Left ventricle myocardium superior (tissue), 1 donor: ENCODE measurements at regions not wholly inside any gene's neighbourhood (a gene's known extent, or its start where the extent isn't known, plus 50 kb on each side); places are given as distances from the start of the nearest gene placed in this dataset.
"Not testable (repeated sequence)": the region's sequence is repeated elsewhere in the genome, so short reads cannot be mapped to it uniquely, and the experiment has no call there.

Experiments used
- ATAC-seq: fragments of 200-7000 bp; cut with Tn5 transposase; one replicate; pipeline ENCODE4 v1.9.1; 2020; ENCODE audit warnings: mild to moderate bottlenecking, moderate library complexity
- DNase-seq: peaks from one replicate; pipeline ENCODE4 v3.0.0-alpha.2; 2020
- intact Hi-C: fragments of 100-400 bp; cut with micrococcal nuclease; formaldehyde crosslinking; loops from one replicate; pipeline ENCODE4 v1.11.0; 2022
- donor health status: DM: no; HTN: yes; CAD: no; lungs with severe emphysema.

DNA sequence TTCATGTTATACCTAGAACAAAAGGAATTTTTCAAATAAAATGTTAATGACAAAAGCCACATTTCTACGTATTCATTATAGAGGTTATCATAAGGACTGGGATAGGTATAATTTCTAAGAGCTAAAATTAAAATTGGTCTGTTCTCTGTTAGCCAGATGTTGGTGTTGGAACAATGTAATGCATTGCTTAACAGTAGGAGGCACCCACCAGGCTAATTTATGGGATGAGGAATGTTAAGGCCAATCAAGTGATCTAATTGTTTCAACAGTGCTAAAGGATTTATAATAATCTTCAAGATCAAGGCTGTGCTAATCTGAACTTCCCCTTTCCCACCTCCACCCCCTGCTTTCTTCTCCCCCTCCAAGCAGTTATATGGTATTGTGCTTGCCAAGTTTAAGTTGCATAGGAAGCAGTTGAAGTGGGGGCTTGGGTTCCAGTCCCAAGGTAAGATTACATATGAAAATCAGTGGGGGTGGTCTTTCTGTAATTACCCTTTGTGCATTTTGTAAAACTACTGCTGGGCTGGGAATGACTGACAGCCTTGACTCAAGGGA, 89.2 kb upstream of the BACH2 start:
- intact Hi-C loops = no loop called here
- DNase-seq = no peak
- no peak for ATAC-seq

DNA sequence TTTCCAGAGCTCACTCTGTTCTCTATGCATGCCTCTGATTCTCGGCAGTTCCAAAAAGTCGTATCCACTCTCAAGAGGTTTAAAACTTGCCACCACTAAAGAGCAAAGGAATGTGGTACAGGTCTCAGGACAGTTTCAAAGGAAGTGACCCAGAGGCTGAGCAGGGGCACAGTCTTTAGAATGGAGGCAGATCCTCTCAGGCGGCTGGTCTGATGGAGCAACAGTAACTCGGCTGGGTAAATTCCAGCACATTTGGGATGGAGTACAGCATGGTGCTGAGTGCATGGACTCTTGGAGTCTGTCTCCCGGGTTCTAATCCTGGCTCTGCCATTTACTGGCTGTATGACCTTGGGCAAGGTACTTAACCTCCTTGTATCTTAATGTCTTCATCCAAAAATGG, 88.1 kb upstream of the BACH2 start:
- ATAC-seq (no peak), DNase-seq (no peak)
- intact Hi-C loops = no loop called here

DNA sequence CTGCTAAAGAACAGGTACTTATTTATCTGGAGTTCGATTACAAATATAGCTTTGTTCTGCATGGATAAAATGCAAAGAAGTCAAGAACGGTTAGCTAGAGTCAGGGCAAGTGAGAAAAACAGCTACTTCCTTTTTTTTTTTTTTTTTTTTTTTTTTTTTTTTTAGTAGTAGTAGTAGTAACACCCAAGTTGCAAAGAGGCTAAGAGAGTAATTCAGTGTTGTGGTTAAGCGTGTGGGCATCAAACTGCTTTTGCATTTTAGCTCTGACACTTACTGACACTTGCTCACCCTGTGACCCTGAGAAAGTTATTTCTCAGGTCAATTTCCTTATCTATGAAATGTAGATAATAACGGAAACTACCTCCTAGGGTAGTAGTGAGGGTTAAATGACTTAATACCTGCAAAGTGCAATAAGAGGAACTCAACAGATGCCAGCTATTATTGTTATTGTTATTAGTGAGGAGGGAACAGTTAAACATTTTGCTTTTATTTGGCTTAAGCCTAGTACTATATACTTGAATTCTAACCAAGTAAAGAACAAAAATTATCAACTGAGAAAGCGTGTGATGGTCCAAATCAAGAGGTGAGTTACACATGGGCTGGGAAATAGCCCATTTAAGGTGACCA, 86.7 kb upstream of the BACH2 start:
- intact Hi-C loops = no loop called here
- ATAC-seq = no peak
- no peak for DNase-seq

- DNase-seq = no peak
- intact Hi-C loops = no loop called here
- ATAC-seq = no peak
Measured at GRCh38 chr6:90382760-90383159, 86.1 kb upstream of the BACH2 start.

DNA sequence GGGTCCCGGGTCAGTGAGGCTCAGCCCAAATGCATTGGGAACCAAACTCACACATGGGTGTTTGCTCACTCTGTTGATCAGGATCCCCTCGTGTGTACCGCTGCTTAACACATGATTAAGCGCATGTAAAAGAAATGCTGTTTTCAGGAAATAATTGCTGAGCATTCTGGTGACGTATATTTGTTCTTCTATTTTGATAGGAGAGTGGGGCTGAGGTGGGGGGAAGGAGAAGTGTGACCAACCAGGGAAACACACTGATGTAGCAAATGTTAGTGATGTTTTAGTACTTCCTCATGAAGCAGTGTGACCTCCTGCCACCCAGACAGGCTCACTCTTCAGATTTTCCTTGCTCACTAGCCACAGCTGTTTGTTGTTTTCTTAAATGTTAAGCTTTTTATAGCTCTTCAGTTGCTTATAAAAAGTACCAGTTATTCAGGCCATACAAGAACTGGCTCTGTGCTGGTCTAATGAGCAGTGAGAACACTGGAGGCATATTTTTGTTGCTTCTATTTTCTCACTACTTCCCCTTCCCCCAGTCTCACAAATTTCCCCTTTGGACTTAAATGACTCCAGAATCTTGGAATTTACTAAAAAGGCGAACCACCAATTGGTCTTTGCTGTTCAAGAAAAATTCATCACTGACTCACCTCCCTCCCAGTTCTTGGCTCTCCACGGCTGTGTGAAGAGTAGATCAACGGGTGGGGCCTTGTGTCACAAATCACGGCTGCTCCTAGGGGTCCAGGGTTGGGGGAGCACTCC, 79.2 kb upstream of the BACH2 start:
- no peak for ATAC-seq
- intact Hi-C loops = no loop called here

GRCh38 chr6:90374201-90374600, 77.6 kb upstream of the BACH2 start:
- intact Hi-C loops = no loop called here
- no peak for ATAC-seq
- DNase-seq = no peak

More for the DNA sequence above, 79.2 kb upstream of the BACH2 start:
- no peak for DNase-seq

GRCh38 chr6:90372885-90373284, 76.2 kb upstream of the BACH2 start:
- DNase-seq (no peak), ATAC-seq (no peak)
- intact Hi-C loops = no loop called here

DNA sequence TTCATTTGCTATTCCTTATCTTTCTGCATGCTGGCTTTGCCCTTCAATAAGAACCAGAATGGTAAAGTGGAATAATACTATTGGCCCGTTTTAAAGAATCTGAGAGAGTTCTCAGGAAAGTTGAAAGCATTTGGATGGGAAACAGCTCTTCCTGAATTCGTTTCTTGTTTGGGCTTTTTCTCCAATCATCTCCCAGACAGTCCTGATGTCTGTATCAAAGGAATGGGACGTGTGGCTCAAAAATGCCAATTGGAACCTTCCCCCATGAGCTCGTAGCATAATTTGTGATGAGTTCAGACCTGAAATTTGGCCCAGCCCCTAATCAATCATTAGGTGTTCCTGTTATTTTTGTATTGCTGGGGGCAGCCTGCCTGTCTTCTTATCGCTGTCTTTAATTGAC, 75.8 kb upstream of the BACH2 start:
- ATAC-seq (no peak), DNase-seq (no peak)
- intact Hi-C loops = no loop called here

DNA sequence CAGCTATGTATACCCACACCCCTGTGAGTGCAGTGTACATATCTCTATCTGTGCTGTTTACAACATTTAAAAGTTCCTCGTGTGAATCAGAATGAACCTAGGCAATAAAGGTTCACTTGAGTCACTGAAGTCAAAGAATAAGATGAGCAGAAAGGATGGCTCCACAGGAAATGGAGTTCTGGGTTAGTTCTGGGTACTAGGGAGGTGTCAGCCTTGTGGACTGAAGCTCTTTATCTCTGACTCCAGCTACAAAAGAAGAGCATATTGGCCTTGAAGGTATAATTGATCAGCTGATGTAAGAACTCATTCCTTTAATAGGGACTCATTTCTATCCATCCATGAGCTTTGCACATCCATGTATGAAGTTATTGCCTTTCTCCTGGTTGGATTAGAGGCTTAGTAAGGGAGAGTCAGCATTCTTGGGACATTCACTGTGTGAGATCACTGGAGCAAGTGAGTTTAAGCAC, 73.9 kb upstream of the BACH2 start:
- no peak for ATAC-seq
- intact Hi-C loops = no loop called here
- no peak for DNase-seq

- intact Hi-C loops = no loop called here
- DNase-seq = no peak
- no peak for ATAC-seq
Measured at GRCh38 chr6:90369651-90370050, 73.0 kb upstream of the BACH2 start.

DNA sequence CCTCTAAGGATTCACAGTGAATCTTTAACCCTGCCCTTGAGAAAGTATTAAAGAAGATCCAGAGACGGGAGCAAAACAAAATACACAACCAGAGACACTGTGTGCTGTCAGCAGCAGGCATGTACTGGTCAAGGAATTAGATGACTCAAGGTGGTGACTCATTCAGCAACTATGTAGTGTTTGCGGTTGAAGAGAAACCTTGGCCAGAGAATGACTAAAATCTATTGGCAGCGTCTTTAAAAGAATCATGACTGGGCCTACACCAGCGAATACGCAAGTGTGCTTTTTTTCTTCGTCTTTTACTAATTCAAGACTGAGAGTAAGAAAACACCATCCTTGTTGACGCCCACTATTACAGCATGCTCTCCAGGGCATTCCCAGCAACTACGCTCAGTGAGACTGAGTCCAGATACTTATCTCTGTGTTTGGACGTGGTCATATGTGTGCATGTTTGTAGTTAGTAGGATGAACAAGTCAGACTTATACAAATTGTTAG, 72.4 kb upstream of the BACH2 start:
- ATAC-seq (peak; percentile 98), DNase-seq (peak; percentile 44)
- intact Hi-C loops = no loop called here

DNA sequence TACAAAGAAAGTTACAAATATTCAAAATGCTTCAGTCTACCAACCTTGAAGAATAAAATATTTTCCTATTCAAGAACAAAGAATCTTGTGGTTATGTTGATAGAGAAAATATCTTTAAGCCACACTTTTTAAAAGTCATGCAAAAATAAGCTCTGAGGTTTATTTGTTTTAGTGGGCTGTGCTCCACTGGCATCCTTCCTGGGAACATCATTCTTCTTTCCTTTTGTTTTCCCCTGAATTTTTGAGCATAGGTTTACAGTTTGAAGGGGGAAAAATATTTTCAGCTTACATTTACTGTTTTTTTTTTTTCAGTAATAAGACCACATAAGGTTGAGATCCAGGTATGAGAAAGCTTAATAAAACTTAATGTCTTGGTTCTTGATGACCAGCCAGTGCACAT, 72.0 kb upstream of the BACH2 start:
- ATAC-seq (no peak), DNase-seq (no peak)
- intact Hi-C loops = no loop called here

GRCh38 chr6:90368001-90368400, 71.4 kb upstream of the BACH2 start:
- DNase-seq (no peak), ATAC-seq (no peak)
- intact Hi-C loops = no loop called here

DNA sequence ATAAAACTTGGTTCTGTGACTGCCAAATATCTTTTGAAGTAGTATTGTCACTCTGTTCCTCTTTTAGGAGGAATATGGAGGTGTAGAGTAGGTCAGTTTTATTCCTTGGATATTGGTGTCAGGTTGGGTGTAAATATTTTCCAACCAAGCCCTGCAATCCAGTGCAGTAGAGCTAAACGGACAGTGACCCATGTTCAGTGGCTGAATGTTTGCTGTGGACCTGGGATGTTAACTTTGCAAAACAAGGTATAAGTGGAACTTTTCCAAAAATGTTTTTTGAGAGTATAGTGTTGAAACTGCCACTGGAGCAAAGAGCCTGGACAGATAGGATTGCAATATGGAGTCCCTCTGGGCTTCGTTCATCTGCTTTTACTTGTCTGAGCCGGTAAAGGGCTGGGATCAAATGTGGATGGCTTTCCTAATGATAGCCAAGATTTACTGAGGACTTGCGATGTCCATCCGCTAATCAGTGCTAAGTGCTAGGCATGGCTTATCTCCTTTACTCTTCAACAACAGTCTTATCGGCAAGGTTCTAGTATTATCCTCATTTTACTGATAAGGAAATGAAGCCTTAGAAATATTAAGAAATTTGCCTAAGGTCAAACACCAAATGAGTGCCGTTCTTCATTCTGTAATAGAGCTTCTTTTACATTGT, 69.0 kb upstream of the BACH2 start:
- intact Hi-C loops = no loop called here
- DNase-seq = no peak

GRCh38 chr6:90365002-90365401, 68.4 kb upstream of the BACH2 start:
- ATAC-seq (no peak), DNase-seq (no peak)
- intact Hi-C loops = no loop called here

More for the DNA sequence above, 69.0 kb upstream of the BACH2 start:
- ATAC-seq = no peak

DNA sequence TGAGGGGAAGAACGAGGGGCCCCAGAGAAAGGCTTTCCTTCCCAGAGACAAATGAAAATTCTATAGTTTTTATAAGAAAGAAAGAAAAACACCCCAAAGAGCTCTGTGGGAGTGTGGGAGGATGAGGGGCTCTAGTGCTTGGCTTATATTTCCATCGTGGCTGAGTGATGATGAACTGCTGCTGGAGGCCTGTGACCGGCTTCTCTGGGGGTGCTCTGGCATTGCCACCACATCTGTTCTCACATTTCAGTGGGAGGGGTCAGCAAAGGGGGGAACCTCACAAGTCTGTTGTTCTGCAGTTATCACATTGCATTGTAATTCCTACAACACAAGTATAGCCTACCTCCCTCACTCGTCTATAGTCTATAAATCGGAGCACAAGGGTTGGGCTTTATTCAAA, 67.6 kb upstream of the BACH2 start:
- intact Hi-C loops = no loop called here

DNA sequence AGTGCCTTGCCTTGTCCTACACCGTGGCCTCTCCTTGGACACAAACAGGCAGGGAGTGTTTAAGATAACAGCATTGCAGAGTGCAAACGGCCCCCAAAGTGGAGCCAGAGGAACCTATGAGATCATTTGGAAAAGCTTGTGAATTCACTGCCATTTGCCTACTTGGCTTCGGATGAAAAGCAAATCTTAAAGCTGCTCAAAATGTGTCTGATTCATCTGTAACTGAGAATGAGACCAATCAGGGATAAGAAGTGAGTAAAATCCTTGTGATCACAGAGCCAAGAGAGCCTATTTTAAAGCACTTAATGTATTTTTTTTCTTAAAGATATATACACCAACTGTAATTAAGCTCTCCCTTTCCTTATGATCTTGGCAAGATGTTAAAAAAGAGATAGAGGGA, 65.7 kb upstream of the BACH2 start:
- intact Hi-C loops = no loop called here
- ATAC-seq (no peak), DNase-seq (no peak)

More for the DNA sequence above, 67.6 kb upstream of the BACH2 start:
- no peak for DNase-seq
- ATAC-seq = no peak

DNA sequence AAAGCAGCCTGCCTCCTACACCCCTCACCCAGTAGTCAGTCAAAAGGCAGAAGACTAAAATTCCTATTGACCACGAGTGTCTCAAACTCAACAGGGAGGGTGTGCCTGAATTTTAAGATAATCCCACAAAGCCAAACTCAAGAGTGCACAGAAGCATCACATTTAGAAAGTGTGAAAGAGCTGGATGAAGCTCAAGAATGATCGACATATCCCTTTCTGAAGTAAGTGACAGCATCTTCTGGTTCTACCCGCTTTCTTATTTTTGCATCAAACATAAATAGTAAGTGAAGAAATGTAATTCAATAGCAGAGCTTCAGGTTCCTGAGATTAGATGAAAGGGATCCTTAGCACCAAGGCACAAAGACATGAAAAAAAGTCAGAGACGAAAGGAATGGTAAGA, 64.5 kb upstream of the BACH2 start:
- intact Hi-C loops = no loop called here
- no peak for DNase-seq
- ATAC-seq = no peak

DNA sequence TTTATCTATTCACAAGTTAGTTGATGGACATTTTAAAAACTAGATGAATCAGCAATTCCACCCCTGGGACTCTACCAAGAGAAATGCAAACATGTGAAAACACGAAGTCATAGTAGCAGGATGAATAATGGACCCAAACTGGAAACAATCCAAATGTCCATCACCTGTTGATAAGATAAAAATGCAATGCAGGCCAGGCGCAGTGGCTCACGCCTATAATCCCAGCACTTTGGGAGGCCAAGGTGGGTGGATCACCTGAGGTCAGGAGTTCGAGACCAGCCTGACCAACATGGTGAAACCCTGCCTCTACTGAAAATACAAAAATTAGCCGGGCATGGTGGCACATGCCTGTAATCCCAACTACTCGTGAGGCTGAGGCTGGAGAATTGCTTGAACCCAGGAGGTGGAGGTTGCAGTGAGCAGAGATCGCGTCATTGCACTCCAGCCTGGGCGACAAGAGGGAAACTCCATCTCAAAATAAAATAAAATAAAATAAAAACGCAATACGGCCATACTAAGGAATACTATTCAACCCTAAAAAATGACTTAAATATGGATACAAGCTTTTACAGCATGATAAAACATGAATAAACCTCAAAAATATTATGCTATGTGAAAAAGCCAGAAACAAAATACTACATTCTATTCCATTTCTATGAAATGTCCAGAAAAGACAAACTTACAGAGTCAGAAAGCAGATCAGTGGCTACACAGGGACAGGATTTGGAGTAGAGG, 61.6 kb upstream of the BACH2 start:
- ATAC-seq, DNase-seq, intact Hi-C loops: not testable (repeated sequence)
